ENCODE measurements at regions not wholly inside any gene's neighbourhood (a gene's known extent, or its start where the extent isn't known, plus 50 kb on each side); places are given as distances from the start of the nearest gene placed in this dataset.

DNA sequence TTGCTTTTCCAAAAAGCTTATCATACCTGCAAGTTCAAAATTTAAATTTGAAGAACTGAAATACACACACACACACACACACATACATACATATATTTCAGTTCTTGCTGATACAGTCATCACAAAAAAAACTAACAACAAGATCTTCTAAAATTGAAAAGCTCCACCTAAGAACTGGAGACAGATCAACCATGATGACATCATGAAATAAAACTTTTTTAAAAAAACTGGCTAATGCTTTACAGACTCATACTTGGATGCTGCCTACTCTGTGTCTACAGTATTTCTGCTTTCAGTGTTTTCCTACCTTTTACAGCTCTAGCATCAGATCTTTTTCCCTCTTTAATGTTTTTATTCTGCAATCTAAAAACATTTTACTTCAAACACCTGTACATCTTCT is 261.4 kb downstream of the DIO2 start:
- intact Hi-C loops (cut with DNase I) = no loop called here
- TF ChIP-seq, protein P1, sequence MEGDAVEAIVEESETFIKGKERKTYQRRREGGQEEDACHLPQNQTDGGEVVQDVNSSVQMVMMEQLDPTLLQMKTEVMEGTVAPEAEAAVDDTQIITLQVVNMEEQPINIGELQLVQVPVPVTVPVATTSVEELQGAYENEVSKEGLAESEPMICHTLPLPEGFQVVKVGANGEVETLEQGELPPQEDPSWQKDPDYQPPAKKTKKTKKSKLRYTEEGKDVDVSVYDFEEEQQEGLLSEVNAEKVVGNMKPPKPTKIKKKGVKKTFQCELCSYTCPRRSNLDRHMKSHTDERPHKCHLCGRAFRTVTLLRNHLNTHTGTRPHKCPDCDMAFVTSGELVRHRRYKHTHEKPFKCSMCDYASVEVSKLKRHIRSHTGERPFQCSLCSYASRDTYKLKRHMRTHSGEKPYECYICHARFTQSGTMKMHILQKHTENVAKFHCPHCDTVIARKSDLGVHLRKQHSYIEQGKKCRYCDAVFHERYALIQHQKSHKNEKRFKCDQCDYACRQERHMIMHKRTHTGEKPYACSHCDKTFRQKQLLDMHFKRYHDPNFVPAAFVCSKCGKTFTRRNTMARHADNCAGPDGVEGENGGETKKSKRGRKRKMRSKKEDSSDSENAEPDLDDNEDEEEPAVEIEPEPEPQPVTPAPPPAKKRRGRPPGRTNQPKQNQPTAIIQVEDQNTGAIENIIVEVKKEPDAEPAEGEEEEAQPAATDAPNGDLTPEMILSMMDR (IDR thresholded peaks at IDR 0.05) = no peak
- no peak for TF ChIP-seq POLR2A (IDR thresholded peaks at IDR 0.05)
- H3K36me3 ChIP-seq (replicated peaks in 1 of 2) = no peaks in the 10 kb centered on the region

DNA sequence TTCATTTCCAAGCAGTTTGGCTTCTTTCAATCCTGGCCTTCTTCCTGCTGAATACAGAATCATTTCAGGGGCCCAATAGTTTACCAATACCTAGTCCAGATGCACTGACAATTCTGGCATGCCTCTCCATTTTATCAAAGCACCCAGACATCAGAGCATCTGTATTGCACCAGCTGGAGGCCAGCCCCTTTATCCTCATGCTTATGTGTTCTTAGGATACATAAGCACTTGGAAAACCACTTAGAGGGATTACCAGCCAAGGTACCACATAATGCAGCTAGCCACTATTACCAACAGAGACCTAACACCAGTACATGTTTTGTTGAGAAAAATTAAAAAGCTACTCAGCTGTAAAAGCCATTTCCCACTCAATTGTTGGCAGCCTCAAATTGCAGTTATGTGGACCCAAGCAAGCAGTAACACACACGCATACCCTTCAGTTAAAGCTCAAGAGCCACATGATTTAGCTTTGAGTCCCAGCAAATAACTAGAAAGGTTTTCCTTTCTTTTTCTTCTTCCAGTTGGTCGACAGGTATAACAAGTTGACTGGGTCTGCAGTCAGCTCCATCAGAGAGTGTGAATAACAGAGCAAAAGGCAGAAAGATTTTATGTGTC is 263.8 kb downstream of the DIO2 start:
- Histone ChIP-seq H3K27ac (no peak overlapping the region), H3K27me3 (no peaks in the 10 kb centered on the region), H3K36me3 (replicated peaks in 1 of 2) (no peaks in the 10 kb centered on the region), H3K4me1 (replicated peaks in 1 of 2) (no peaks in the 10 kb centered on the region), H3K4me3 (no peak overlapping the region), H3K9me3 (replicated peaks in 1 of 3) (no peaks in the 10 kb centered on the region)
- intact Hi-C loops (cut with DNase I) = no loop called here
- TF ChIP-seq, protein P1 (IDR thresholded peaks at IDR 0.05) = no peak
- no peak for TF ChIP-seq POLR2A (IDR thresholded peaks at IDR 0.05)
- WGBS, 4 donors = 62 to 91% (median 65%) methylated on average over 2 of the region's 2 CpGs
- no peak for DNase-seq

More for the DNA sequence above, 261.4 kb downstream of the DIO2 start:
- Histone ChIP-seq H3K4me3 (no peak overlapping the region), H3K4me1 (replicated peaks in 1 of 2) (no peaks in the 10 kb centered on the region), H3K27me3 (no peaks in the 10 kb centered on the region), H3K27ac (no peak overlapping the region), H3K9me3 (replicated peaks in 1 of 3) (no peaks in the 10 kb centered on the region)
- no peak for DNase-seq

DNA sequence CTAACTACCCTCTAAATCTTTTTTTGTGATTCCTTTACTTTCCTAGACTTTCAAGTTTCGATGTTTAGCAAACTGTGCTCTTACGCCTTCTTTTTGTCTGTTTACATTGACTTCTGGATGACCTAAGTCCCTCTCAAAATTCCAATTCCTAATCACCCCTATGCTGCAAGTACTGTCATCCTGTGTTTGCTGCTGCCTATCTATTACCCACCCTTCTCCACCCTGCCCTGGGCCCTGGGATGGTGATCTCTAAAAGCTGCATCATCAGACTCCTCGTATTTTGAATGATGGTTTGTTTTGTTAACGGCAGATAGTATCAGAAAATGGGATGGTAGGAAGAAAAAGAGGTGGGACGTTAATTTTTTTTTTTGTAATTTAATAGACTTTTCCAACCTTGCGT is 272.1 kb downstream of the DIO2 start:
- H3K27ac ChIP-seq = no peak overlapping the region
- 67 to 80% (median 69%) methylated on average over 6 of the region's 6 CpGs for WGBS, 4 donors
- TF ChIP-seq POLR2A (IDR thresholded peaks at IDR 0.05) = no peak
- TF ChIP-seq, protein P1 (IDR thresholded peaks at IDR 0.05) = no peak
- DNase-seq = no peak
- no peak overlapping the region for H3K4me3 ChIP-seq
- no peaks in the 10 kb centered on the region for H3K27me3 ChIP-seq
- H3K9me3 ChIP-seq (replicated peaks in 1 of 3) = no peaks in the 10 kb centered on the region
- intact Hi-C loops (cut with DNase I) = no loop called here
- H3K36me3 ChIP-seq (replicated peaks in 1 of 2) = no peaks in the 10 kb centered on the region
- H3K4me1 ChIP-seq (replicated peaks in 1 of 2) = no peaks in the 10 kb centered on the region

DNA sequence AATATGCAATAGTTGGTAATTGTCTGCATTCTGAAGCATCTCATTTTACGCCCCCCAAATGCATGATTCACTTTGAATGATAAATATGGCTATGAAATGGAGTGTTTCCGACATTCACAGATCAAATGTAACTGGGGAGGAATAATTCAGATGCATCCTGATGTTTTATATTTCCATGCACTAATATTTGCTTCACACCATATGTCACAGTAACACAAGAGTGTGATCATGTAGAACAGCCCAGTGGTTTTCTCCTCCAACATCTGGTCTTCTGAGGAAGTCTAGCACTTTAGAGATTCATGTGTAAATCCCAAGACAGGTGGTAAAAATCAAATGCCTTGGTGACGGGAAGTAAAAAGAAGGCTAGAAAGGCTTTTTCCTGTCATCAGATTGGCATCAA is 273.1 kb downstream of the DIO2 start:
- H3K27me3 ChIP-seq = no peaks in the 10 kb centered on the region
- no peaks in the 10 kb centered on the region for H3K9me3 ChIP-seq (replicated peaks in 1 of 3)
- DNase-seq = no peak
- H3K4me3 ChIP-seq = no peak overlapping the region
- intact Hi-C loops (cut with DNase I) = no loop called here
- TF ChIP-seq POLR2A (IDR thresholded peaks at IDR 0.05) = no peak
- TF ChIP-seq, protein P1 (IDR thresholded peaks at IDR 0.05) = no peak
- H3K36me3 ChIP-seq (replicated peaks in 1 of 2) = no peaks in the 10 kb centered on the region
- no peaks in the 10 kb centered on the region for H3K4me1 ChIP-seq (replicated peaks in 1 of 2)
- WGBS, 4 donors = 68 to 84% (median 76%) methylated on average over 3 of the region's 3 CpGs
- H3K27ac ChIP-seq = no peak overlapping the region

Data from adrenal gland (tissue), 9 donors.